ENCODE measurements at regions not wholly inside any gene's neighbourhood (a gene's known extent, or its start where the extent isn't known, plus 50 kb on each side); places are given as distances from the start of the nearest gene placed in this dataset.
"Not testable (repeated sequence)": the region's sequence is repeated elsewhere in the genome, so short reads cannot be mapped to it uniquely, and the experiment has no call there.

DNA sequence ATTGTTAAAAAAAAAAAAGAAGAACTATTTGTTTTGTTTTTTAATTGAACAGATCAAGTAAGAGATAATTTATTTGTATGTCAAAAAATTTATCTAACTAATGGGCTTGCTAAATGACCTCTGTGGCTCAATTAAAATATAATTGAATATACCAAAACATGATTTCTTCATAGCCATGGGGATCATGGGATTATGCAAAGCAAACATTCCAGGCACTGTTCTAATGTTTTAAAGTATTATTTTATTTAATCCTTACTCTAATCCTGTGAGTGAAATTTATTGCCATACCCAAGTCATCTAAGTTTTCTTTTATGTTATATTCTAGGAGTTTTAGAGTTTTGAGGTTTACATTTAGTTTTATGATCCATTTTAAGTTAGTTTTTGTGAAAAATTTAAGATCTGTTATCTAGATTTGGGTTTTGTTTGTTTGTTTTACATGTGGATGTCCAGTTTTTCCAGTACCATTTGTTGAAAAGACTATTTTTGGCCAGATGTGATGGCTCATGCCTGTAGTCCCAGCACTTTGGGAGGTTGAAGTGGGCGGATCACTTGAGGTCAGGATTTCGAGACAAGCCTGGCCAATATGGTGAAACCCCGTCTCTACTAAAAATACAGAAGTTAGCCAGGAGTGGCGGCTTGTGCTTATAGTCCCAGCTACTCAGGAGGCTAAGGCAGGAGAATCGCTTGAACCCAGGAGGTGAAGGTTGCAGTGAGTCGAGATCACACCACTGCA is 52.3 kb upstream of the CNOT10 start:
- peak; percentile 32 to 64 (median 54) for DNase-seq

DNA sequence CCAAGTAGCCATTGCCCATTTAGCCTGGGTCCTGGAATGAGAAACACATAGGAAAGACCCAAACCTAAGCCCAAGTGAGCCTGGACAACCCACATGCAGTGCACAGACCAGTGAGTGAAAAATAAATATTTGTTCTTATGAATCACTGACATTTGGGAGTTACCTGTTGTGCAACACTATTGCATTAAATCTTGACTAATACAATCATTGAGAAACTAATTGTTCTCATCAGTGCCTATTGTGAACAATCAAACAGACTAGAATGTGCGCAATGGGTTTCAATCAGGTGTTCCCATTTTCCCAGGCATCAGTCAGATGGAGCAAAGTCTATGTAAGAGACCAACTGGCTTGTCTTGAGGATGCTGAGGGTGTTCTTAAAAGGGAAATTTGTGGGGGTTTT is 54.7 kb upstream of the CNOT10 start:
- DNase-seq, result peak; percentile 5 to 63 (median 26)

DNA sequence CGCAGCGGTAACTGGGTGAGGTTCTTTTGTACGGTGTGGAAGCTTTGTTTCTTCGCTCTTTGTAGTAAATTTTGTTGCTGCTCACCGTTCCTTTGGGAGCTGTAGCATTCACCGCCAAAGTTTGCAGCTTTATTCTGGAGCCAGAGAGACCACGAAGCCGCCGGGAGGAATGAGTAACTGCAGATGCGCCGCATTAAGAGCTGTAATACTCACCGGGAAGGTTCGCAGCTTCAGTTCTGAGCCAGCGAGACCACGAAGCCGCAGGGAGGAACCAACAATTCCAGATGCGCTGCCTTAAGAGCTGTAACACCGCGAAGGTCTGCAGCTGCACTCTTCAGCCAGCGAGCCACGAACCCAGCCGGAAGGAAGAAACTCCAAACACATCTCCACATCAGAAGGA is 56.0 kb upstream of the DYNC1LI1 start:
- DNase-seq, result no peak

DNA sequence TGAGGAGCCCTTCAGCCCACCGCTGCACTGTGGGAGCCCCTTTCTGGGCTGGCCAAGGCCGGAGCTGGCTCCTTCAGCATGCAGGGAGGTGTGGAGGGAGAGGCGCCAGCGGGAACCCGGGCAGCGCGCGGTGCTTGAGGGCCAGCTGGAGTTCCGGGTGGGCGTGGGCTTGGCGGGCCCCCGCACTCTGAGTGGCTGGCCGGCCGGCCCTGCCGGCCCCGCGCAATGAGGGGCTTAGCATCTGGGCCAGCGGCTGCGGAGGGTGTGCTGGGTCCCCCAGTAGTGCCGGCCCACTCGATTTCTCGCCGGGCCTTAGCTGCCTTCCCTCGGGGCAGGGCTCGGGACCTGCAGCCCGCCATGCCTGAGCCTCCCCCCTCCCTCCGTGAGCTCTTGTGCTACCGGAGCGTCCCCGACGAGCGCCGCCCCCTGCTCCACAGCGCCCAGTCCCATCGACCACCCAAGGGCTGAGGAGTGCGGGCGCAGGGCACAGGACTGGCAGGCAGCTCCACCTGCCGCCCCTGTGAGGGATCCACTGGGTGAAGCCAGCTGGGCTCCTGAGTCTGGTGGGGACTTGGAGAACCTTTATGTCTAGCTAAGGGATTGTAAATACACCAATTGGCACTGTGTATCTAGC is 55.0 kb upstream of the DYNC1LI1 start:
- not testable (repeated sequence) for DNase-seq

DNA sequence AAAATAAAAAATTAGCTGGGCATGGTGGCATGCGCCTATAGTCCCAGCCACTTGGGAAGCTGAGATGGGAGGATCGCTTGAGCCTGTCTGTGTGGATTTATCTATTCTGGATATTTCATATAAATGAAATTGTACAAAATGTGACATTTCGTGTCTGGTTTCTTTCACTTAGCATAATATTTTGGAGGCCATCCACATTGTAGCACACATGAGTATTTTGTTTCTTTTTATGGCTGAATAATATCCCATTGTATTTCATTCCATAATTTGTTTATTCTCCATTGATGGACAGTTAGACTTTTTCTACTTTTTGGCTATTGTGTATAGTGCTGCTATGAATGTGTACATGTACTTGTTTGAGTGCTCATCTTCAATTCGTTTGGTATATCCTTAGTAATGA is 52.9 kb upstream of the DYNC1LI1 start:
- DNase-seq, result no peak

DNA sequence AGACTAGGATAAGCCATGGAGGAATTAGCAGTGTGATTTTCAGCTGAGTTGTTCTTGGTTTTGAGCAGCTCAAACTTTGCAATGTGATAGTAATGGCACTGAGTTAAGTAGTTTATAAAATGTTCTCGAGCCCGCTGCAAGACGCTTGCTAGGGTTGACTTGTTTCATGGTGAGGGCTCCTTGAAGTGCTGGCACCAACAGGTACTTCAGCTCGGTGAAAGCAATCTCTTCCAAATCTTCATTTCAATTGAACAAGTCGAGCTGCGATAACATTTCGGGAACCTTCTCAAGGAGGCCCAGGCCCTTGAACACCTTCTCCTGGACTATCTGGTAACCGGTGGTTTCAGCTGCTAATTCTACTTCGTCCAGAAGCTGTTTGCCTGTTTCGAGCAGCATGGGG is 50.8 kb upstream of the DYNC1LI1 start:
- no peak for DNase-seq

DNA sequence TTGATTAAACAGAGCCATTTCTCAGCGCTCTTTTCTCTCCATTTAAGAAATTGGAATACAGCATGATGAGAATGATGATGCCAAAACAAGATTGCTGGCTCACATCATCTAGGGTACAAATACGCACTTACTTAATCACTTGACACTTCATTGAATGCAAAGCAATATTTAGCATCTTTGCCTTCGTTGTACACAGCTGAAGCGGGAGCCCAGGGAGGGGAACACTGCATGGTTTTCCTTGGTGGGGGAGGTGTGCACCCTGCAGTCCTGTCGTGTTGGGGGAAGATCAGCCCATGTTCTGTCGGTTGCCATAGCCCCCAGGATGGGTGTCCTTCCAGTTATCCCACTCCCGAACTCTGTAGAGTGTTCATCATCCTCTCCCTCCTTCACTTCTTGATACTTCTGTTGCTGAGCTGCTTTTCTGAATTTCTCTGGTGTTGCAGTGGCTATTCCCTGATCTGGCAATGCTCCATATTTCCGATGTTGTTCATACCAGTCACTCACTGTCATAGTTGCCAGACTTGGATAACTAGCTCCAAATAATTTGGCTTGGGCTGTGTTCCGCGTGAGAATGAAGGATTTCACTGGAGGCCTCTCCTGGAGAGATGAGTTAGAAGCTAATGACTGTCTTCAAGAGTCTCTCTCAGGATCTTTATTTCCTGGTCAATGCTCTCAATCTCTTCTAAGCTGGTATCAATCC is 50.1 kb upstream of the DYNC1LI1 start:
- DNase-seq, result no peak

Data from suppressor macrophage (primary cell).